Astrocyte (in vitro differentiated cells and primary cell): ENCODE measurements at regions not wholly inside any gene's neighbourhood (a gene's known extent, or its start where the extent isn't known, plus 50 kb on each side); places are given as distances from the start of the nearest gene placed in this dataset.

ENCODE experiments used
- DNase-seq: peaks from one replicate; pipeline ENCODE4 v3.0.0-alpha.2; 2010; ENCODE audit warnings: low read depth
- FAIRE-seq: peaks from 2 replicates; lab custom pipeline; 2011; peaks lifted over from hg19 to GRCh38; lab: Jason Lieb, UNC
- H2AFZ ChIP-seq: 2 replicates; pipeline ENCODE4 v1.6.0; 2012; ENCODE audit warnings: low read depth, low read length, inconsistent platforms
- H3K27ac ChIP-seq: 2 replicates; pipeline ENCODE4 v1.5.1; 2011; ENCODE audit warnings: low read depth, low read length, inconsistent platforms
- H3K27me3 ChIP-seq: 2 replicates; pipeline ENCODE4 v1.6.0; 2011; ENCODE audit warnings: low read length, inconsistent platforms; ENCODE audit not compliant: insufficient read depth
- H3K36me3 ChIP-seq: 2 replicates; pipeline ENCODE4 v1.5.1; 2011; ENCODE audit warnings: low read length, inconsistent platforms; ENCODE audit not compliant: insufficient read depth
- H3K4me1 ChIP-seq: 2 replicates; pipeline ENCODE4 v1.5.1; 2011; ENCODE audit warnings: low read length, inconsistent platforms; ENCODE audit not compliant: insufficient read depth
- H3K4me2 ChIP-seq: 2 replicates; pipeline ENCODE4 v1.6.0; 2012; ENCODE audit warnings: low read length, inconsistent platforms
- H3K4me3 ChIP-seq: 2 replicates; pipeline ENCODE4 v1.5.1; 2011; ENCODE audit warnings: low read depth, mild to moderate bottlenecking, low read length, inconsistent platforms; ENCODE audit not compliant: insufficient read depth
- H3K79me2 ChIP-seq: 2 replicates; pipeline ENCODE4 v1.6.0; 2012; ENCODE audit warnings: mild to moderate bottlenecking, low read length, inconsistent platforms; ENCODE audit not compliant: insufficient read depth
- H3K9ac ChIP-seq: 2 replicates; pipeline ENCODE4 v1.6.0; 2012; ENCODE audit warnings: mild to moderate bottlenecking, low read length, inconsistent platforms
- H3K9me3 ChIP-seq: 2 replicates; pipeline ENCODE4 v1.5.1; 2012; ENCODE audit warnings: low read depth, mild to moderate bottlenecking, low read length, inconsistent platforms; ENCODE audit not compliant: insufficient read depth
- H4K20me1 ChIP-seq: 2 replicates; pipeline ENCODE4 v1.6.0; 2012; ENCODE audit warnings: low read length, inconsistent platforms; ENCODE audit not compliant: insufficient read depth
- H3K27ac Mint-ChIP-seq: one replicate; pipeline ENCODE4 v1.8.0; 2021; ENCODE audit warnings: mild to moderate bottlenecking, mixed read lengths; ENCODE audit not compliant: unreplicated experiment
- H3K27me3 Mint-ChIP-seq: one replicate; pipeline ENCODE4 v1.8.0; 2021; ENCODE audit warnings: low read depth, mixed read lengths; ENCODE audit not compliant: unreplicated experiment
- H3K36me3 Mint-ChIP-seq: one replicate; pipeline ENCODE4 v1.8.0; 2021; ENCODE audit warnings: low read depth, mixed read lengths; ENCODE audit not compliant: unreplicated experiment
- H3K4me1 Mint-ChIP-seq: one replicate; pipeline ENCODE4 v1.8.0; 2021; ENCODE audit warnings: low read depth, mixed read lengths; ENCODE audit not compliant: unreplicated experiment
- H3K4me3 Mint-ChIP-seq: one replicate; pipeline ENCODE4 v1.8.0; 2021; ENCODE audit warnings: mild to moderate bottlenecking, moderate library complexity, mixed read lengths; ENCODE audit not compliant: unreplicated experiment
- H3K9me3 Mint-ChIP-seq: one replicate; pipeline ENCODE4 v1.8.0; 2021; ENCODE audit warnings: mild to moderate bottlenecking, mixed read lengths; ENCODE audit not compliant: unreplicated experiment
- EZH2 ChIP-seq: IDR thresholded peaks from 2 replicates; pipeline ENCODE4 v1.6.1; 2012; ENCODE audit warnings: mild to moderate bottlenecking, low read length, inconsistent platforms; ENCODE audit not compliant: insufficient read depth
- TF ChIP-seq, protein P1 (sequence below): IDR thresholded peaks from 2 replicates; pipeline ENCODE4 v1.5.1; 2011; ENCODE audit warnings: low read depth, mild to moderate bottlenecking, inconsistent platforms, low read length, moderate library complexity; ENCODE audit not compliant: insufficient read depth

DNA sequence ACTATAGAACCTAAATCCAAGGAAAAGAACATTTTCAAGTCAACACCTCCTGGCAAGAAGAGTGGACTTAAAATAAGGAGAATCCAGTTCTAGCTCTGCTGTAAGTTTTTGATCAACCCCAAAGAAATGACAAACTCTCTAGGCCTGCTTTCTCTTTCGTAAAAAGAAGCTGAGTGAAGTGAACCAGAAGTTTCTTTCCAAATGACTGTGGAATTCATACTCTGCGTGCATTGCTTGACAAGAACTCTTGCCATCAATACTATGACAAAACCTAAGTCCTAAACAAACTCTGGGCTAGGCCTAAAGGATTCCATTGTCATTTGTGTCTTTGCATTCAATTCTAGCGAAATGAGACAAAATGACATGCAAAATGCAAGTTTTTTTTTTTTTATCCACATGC is 187.5 kb upstream of the SOX9 start:
- Histone ChIP-seq H2AFZ (no peak overlapping the region), H4K20me1 (no peaks in the 10 kb centered on the region), H3K79me2 (no peaks in the 10 kb centered on the region), H3K9me3 (no peaks in the 10 kb centered on the region), H3K4me3 (no peak overlapping the region), H3K36me3 (no peaks in the 10 kb centered on the region), H3K27me3 (no peaks in the 10 kb centered on the region), H3K9ac (no peak overlapping the region), H3K4me2 (no peak overlapping the region), H3K27ac (no peak overlapping the region), H3K4me1 (no peaks in the 10 kb centered on the region)
- H3K9me3 Mint-ChIP-seq = no peaks in the 10 kb centered on the region
- H3K27ac Mint-ChIP-seq = no peak overlapping the region
- H3K4me1 Mint-ChIP-seq = peaks cover 6% of the 10 kb centered on the region
- no peak for TF ChIP-seq EZH2
- TF ChIP-seq, protein P1, sequence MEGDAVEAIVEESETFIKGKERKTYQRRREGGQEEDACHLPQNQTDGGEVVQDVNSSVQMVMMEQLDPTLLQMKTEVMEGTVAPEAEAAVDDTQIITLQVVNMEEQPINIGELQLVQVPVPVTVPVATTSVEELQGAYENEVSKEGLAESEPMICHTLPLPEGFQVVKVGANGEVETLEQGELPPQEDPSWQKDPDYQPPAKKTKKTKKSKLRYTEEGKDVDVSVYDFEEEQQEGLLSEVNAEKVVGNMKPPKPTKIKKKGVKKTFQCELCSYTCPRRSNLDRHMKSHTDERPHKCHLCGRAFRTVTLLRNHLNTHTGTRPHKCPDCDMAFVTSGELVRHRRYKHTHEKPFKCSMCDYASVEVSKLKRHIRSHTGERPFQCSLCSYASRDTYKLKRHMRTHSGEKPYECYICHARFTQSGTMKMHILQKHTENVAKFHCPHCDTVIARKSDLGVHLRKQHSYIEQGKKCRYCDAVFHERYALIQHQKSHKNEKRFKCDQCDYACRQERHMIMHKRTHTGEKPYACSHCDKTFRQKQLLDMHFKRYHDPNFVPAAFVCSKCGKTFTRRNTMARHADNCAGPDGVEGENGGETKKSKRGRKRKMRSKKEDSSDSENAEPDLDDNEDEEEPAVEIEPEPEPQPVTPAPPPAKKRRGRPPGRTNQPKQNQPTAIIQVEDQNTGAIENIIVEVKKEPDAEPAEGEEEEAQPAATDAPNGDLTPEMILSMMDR = no peak
- no peaks in the 10 kb centered on the region for H3K27me3 Mint-ChIP-seq
- DNase-seq (peak; percentile 30), FAIRE-seq (no peak)
- no peak overlapping the region for H3K4me3 Mint-ChIP-seq
- no peaks in the 10 kb centered on the region for H3K36me3 Mint-ChIP-seq

DNA sequence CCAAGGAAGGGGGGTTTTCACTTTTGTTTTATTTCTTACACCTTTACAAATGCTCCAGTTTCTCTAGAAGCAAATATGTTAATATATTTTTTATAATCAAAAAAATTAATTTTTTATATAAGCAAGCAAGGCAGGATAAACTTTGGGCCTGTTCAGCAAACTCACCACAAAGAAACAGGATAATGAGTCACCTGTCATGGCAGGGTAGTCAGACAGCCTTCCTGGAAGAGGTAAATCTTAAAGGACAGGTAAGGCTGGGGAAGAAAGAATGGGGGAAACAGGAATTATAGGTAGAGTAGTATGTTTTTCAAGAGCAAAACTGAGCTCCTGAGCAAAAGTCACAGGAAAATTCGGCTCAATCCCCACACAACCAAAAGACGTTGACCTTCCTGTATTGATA is 186.3 kb upstream of the SOX9 start:
- Histone ChIP-seq H3K27me3 (no peaks in the 10 kb centered on the region), H3K4me1 (no peaks in the 10 kb centered on the region), H3K79me2 (no peaks in the 10 kb centered on the region), H3K4me3 (no peak overlapping the region), H3K27ac (no peak overlapping the region), H3K4me2 (no peak overlapping the region), H4K20me1 (no peaks in the 10 kb centered on the region), H3K9ac (no peak overlapping the region), H2AFZ (no peak overlapping the region), H3K36me3 (no peaks in the 10 kb centered on the region), H3K9me3 (no peaks in the 10 kb centered on the region)
- no peak for DNase-seq
- no peak for FAIRE-seq
- TF ChIP-seq, protein P1 = no peak
- TF ChIP-seq EZH2 = no peak
- no peaks in the 10 kb centered on the region for H3K36me3 Mint-ChIP-seq
- no peaks in the 10 kb centered on the region for H3K9me3 Mint-ChIP-seq
- H3K27me3 Mint-ChIP-seq = no peaks in the 10 kb centered on the region
- peaks cover 7% of the 10 kb centered on the region for H3K4me1 Mint-ChIP-seq
- H3K27ac Mint-ChIP-seq = no peak overlapping the region
- no peak overlapping the region for H3K4me3 Mint-ChIP-seq

- no peak for DNase-seq
- Histone ChIP-seq H3K4me1 (no peaks in the 10 kb centered on the region), H4K20me1 (no peaks in the 10 kb centered on the region), H3K27ac (no peak overlapping the region), H3K79me2 (no peaks in the 10 kb centered on the region), H3K4me2 (no peak overlapping the region), H2AFZ (no peak overlapping the region), H3K36me3 (no peaks in the 10 kb centered on the region), H3K9ac (no peak overlapping the region), H3K27me3 (no peaks in the 10 kb centered on the region), H3K4me3 (no peak overlapping the region), H3K9me3 (no peaks in the 10 kb centered on the region)
- no peak for TF ChIP-seq EZH2
- TF ChIP-seq, protein P1 = no peak
- Mint-ChIP-seq H3K36me3 (no peaks in the 10 kb centered on the region), H3K9me3 (no peaks in the 10 kb centered on the region), H3K27me3 (no peaks in the 10 kb centered on the region), H3K4me1 (peaks cover 7% of the 10 kb centered on the region), H3K4me3 (no peak overlapping the region), H3K27ac (no peak overlapping the region)
- FAIRE-seq = no peak
Measured at GRCh38 chr17:71935341-71935740, 185.5 kb upstream of the SOX9 start.
